Lung (tissue), 11 donors: ENCODE measurements at regions not wholly inside any gene's neighbourhood (a gene's known extent, or its start where the extent isn't known, plus 50 kb on each side); places are given as distances from the start of the nearest gene placed in this dataset.

ENCODE experiments used
- ATAC-seq: fragments of 200-7000 bp; cut with Tn5 transposase; one replicate; pipeline ENCODE4 v1.9.1; 2020; ENCODE audit warnings: moderate number of reproducible peaks; ENCODE audit not compliant: insufficient read depth, low FRiP score
- DNase-seq, 3 donors: peaks; one replicate each; pipeline ENCODE4 v3.0.0-alpha.2; 2013 to 2017
- H3K27ac ChIP-seq, 2 donors: one replicate each; pipeline ENCODE4 v1.5.1; 2013; ENCODE audit warnings: mild to moderate bottlenecking in 2 of 2, moderate library complexity in 2 of 2, control low read depth in 1 of 2, inconsistent platforms in 1 of 2, low read depth in 1 of 2, low read length in 1 of 2
- H3K27me3 ChIP-seq, 3 donors: one replicate each; pipeline ENCODE4 v1.5.1; 2013; ENCODE audit warnings: low read length in 2 of 3; ENCODE audit not compliant: control insufficient read depth in 3 of 3, insufficient read depth in 3 of 3
- H3K36me3 ChIP-seq, 4 donors: one replicate each; pipeline ENCODE4 v1.5.1; 2013; ENCODE audit warnings: low read length in 4 of 4, mild to moderate bottlenecking in 1 of 4, moderate library complexity in 1 of 4; ENCODE audit not compliant: control insufficient read depth in 4 of 4, insufficient read depth in 4 of 4
- H3K4me1 ChIP-seq, 5 donors: one replicate each; pipeline ENCODE4 v1.5.1; 2013; ENCODE audit warnings: low read length in 5 of 5, mild to moderate bottlenecking in 2 of 5, moderate library complexity in 1 of 5; ENCODE audit not compliant: control insufficient read depth in 5 of 5, insufficient read depth in 5 of 5
- H3K4me3 ChIP-seq: one replicate; pipeline ENCODE4 v1.5.1; 2013; ENCODE audit warnings: mild to moderate bottlenecking, control low read depth, moderate library complexity
- H3K9ac ChIP-seq, 2 donors: one replicate each; pipeline ENCODE4 v1.5.1; 2013; ENCODE audit warnings: low read length in 2 of 2, control low read depth in 1 of 2; ENCODE audit not compliant: insufficient read depth in 1 of 2
- H3K9me3 ChIP-seq, 4 donors: one replicate each; pipeline ENCODE4 v1.5.1; 2013; ENCODE audit warnings: low read length in 3 of 4, mild to moderate bottlenecking in 1 of 4, moderate library complexity in 1 of 4; ENCODE audit not compliant: control insufficient read depth in 4 of 4, insufficient read depth in 3 of 4
- CTCF ChIP-seq: IDR thresholded peaks from 2 replicates; pipeline ENCODE4 v1.5.1; 2012; ENCODE audit warnings: mild to moderate bottlenecking; ENCODE audit errors: control extremely low read depth, extremely low read depth
- WGBS, 2 donors: extraction: QIAGEN DNeasy Blood & Tissue Kit; methylation state at CpG; one replicate each; pipeline ENCODE4 v1.1.7; 2013; 5-methylcytosine and 5-hydroxymethylcytosine counted together
- donor health status: control.
- donor health status: control.
- donor health status: Bipolar disorder and iron deficiency.
- donor health status: healthy.
- donor health status: DM: yes; HTN: yes; CAD: no.

- TF ChIP-seq CTCF = no peak
- H3K27ac ChIP-seq = no peak overlapping the region
These were observed 475.3 kb upstream of the AMOT start for GRCh38 chrX:113315927-113316326.

GRCh38 chrX:113305496-113305895 lies 464.9 kb upstream of the AMOT start:
- H3K27me3 ChIP-seq = peaks cover 0 to 17% (median 2%) of the 10 kb centered on the region in 3 donors
- H3K4me3 ChIP-seq = no peak overlapping the region
- no peak for TF ChIP-seq CTCF
- no peak for ATAC-seq
- H3K9me3 ChIP-seq = no peaks in the 10 kb centered on the region
- 81 to 93% methylated on average over 1 of the region's 1 CpG for WGBS, 2 donors
- H3K36me3 ChIP-seq = no peaks in the 10 kb centered on the region
- no peaks in the 10 kb centered on the region for H3K4me1 ChIP-seq
- H3K9ac ChIP-seq = no peak overlapping the region
- no peak for DNase-seq
- no peak overlapping the region for H3K27ac ChIP-seq

More at GRCh38 chrX:113315927-113316326, 475.3 kb upstream of the AMOT start:
- no peaks in the 10 kb centered on the region for H3K9me3 ChIP-seq
- 63 to 85% methylated on average over 2 of the region's 2 CpGs for WGBS, 2 donors
- H3K9ac ChIP-seq = no peak overlapping the region
- no peak overlapping the region for H3K4me3 ChIP-seq
- no peaks in the 10 kb centered on the region for H3K4me1 ChIP-seq
- ATAC-seq (no peak), DNase-seq (no peak)
- H3K36me3 ChIP-seq = no peaks in the 10 kb centered on the region
- peaks cover 0 to 17% (median 0%) of the 10 kb centered on the region in 3 donors for H3K27me3 ChIP-seq

- Histone ChIP-seq H3K9ac (no peak overlapping the region), H3K27me3 (peaks cover 0 to 19% (median 2%) of the 10 kb centered on the region in 3 donors), H3K4me3 (no peak overlapping the region), H3K36me3 (no peaks in the 10 kb centered on the region), H3K4me1 (no peaks in the 10 kb centered on the region), H3K9me3 (no peaks in the 10 kb centered on the region), H3K27ac (no peak overlapping the region)
- DNase-seq = no peak
- no peak for ATAC-seq
- WGBS, 2 donors = 69 to 85% methylated on average over 3 of the region's 3 CpGs
- TF ChIP-seq CTCF = no peak
These were observed 459.9 kb upstream of the AMOT start for GRCh38 chrX:113300580-113300979.

- no peak for ATAC-seq
- Histone ChIP-seq H3K4me1 (no peaks in the 10 kb centered on the region), H3K27ac (no peak overlapping the region), H3K9me3 (no peaks in the 10 kb centered on the region), H3K36me3 (no peaks in the 10 kb centered on the region), H3K9ac (no peak overlapping the region), H3K4me3 (no peak overlapping the region), H3K27me3 (peaks cover 0 to 5% (median 0%) of the 10 kb centered on the region in 3 donors)
- TF ChIP-seq CTCF = no peak
- DNase-seq = no peak
These were observed 456.8 kb upstream of the AMOT start for GRCh38 chrX:113297437-113297836.
